HG02973 (cell line): ENCODE measurements at regions not wholly inside any gene's neighbourhood (a gene's known extent, or its start where the extent isn't known, plus 50 kb on each side); places are given as distances from the start of the nearest gene placed in this dataset.

Source experiments
- ATAC-seq: cut with Tn5 transposase; IDR thresholded peaks from one replicate; pipeline ENCODE4 v1.9.1; 2021; ENCODE audit warnings: moderate library complexity; ENCODE audit not compliant: unreplicated experiment

- no peak for ATAC-seq
These were observed 251.0 kb upstream of the TNRC6C start for GRCh38 chr17:77707546-77707945.

GRCh38 chr17:77708049-77708448 lies 250.5 kb upstream of the TNRC6C start:
- ATAC-seq, result no peak

GRCh38 chr17:77708936-77709335 lies 249.6 kb upstream of the TNRC6C start:
- ATAC-seq, result no peak

GRCh38 chr17:77709594-77709993 lies 248.9 kb upstream of the TNRC6C start:
- ATAC-seq, result no peak

GRCh38 chr17:77712578-77712977 lies 245.9 kb upstream of the TNRC6C start:
- no peak for ATAC-seq

GRCh38 chr17:77716289-77716926 lies 242.1 kb upstream of the TNRC6C start:
- ATAC-seq, result no peak

GRCh38 chr17:77717941-77718668 lies 240.4 kb upstream of the TNRC6C start:
- ATAC-seq, result no peak

GRCh38 chr17:77718669-77718961 lies 239.9 kb upstream of the TNRC6C start:
- ATAC-seq, result no peak

GRCh38 chr17:77719806-77720205 lies 238.7 kb upstream of the TNRC6C start:
- ATAC-seq, result no peak

GRCh38 chr17:77720946-77721845 lies 237.3 kb upstream of the TNRC6C start:
- ATAC-seq, result no peak

- no peak for ATAC-seq
These were observed 236.7 kb upstream of the TNRC6C start for GRCh38 chr17:77721846-77722160.

GRCh38 chr17:77722366-77722765 lies 236.1 kb upstream of the TNRC6C start:
- no peak for ATAC-seq

GRCh38 chr17:77723071-77723908 lies 235.2 kb upstream of the TNRC6C start:
- no peak for ATAC-seq

- ATAC-seq, result no peak
These were observed 234.3 kb upstream of the TNRC6C start for GRCh38 chr17:77723909-77724875.

GRCh38 chr17:77724876-77725615 lies 233.5 kb upstream of the TNRC6C start:
- no peak for ATAC-seq

- no peak for ATAC-seq
These were observed 232.7 kb upstream of the TNRC6C start for GRCh38 chr17:77725846-77726245.

GRCh38 chr17:77726549-77727006 lies 231.9 kb upstream of the TNRC6C start:
- ATAC-seq, result no peak

GRCh38 chr17:77727037-77727615 lies 231.4 kb upstream of the TNRC6C start:
- no peak for ATAC-seq

GRCh38 chr17:77728474-77728795 lies 230.1 kb upstream of the TNRC6C start:
- no peak for ATAC-seq
